Kidney (tissue), 13 donors: ENCODE measurements at regions not wholly inside any gene's neighbourhood (a gene's known extent, or its start where the extent isn't known, plus 50 kb on each side); places are given as distances from the start of the nearest gene placed in this dataset.

Experiments
- DNase-seq, 5 donors: peaks; one replicate each; pipeline ENCODE4 v3.0.0-alpha.2; 2013 to 2020
- FAIRE-seq: peaks from 2 replicates; lab custom pipeline; 2012; peaks lifted over from hg19 to GRCh38; lab: Jason Lieb, UNC
- H3K27ac ChIP-seq, 2 donors: one replicate each; pipeline ENCODE4 v1.7.0; 2013; ENCODE audit warnings: low read depth in 2 of 2, low read length in 2 of 2, inconsistent platforms in 1 of 2
- H3K27me3 ChIP-seq: one replicate; pipeline ENCODE4 v1.7.1; 2013; ENCODE audit warnings: low read length, inconsistent platforms; ENCODE audit not compliant: control insufficient read depth, insufficient read depth
- H3K36me3 ChIP-seq, 3 donors: one replicate each; pipeline versions ENCODE4 v1.7.0 to v1.7.1; 2013; ENCODE audit warnings: low read length in 3 of 3, control low read depth in 1 of 3, inconsistent platforms in 1 of 3; ENCODE audit not compliant: insufficient read depth in 3 of 3, control insufficient read depth in 2 of 3
- H3K4me1 ChIP-seq, 3 donors: one replicate each; pipeline versions ENCODE4 v1.7.0 to v1.7.1; 2013; ENCODE audit warnings: low read length in 3 of 3, inconsistent platforms in 1 of 3, low read depth in 1 of 3; ENCODE audit not compliant: control insufficient read depth in 2 of 3, insufficient read depth in 2 of 3
- H3K4me3 ChIP-seq, 3 donors: one replicate each; pipeline versions ENCODE4 v1.7.0 to v1.8.1; 2013; ENCODE audit warnings: low read length in 3 of 3, control low read depth in 1 of 3, inconsistent platforms in 1 of 3
- H3K9ac ChIP-seq, 3 donors: one replicate each; pipeline versions ENCODE4 v1.7.0 to v1.7.1; 2013; ENCODE audit warnings: low read length in 3 of 3, control low read depth in 1 of 3, inconsistent platforms in 1 of 3
- H3K9me3 ChIP-seq, 3 donors: one replicate each; pipeline versions ENCODE4 v1.7.0 to v1.7.1; 2013; ENCODE audit warnings: low read length in 3 of 3, control low read depth in 1 of 3, inconsistent platforms in 1 of 3; ENCODE audit not compliant: control insufficient read depth in 2 of 3, insufficient read depth in 1 of 3
- intact Hi-C: fragments of 100-400 bp; cut with DNase I; formaldehyde crosslinking; loops from one replicate; pipeline ENCODE4 v1.11.1; 2022
- TF ChIP-seq, protein P1 (sequence below): IDR thresholded peaks from 3 replicates; pipeline ENCODE4 v1.5.1; 2012; ENCODE audit warnings: mild to moderate bottlenecking, moderate library complexity, borderline replicate concordance; ENCODE audit not compliant: insufficient read depth; ENCODE audit errors: extremely low read depth
- donor health status: control.
- donor health status: control.
- donor health status: control.
- donor health status: control.
- donor health status: control.
- donor health status: DM: yes; HTN: yes; CAD: no.
- donor health status: Normal renal cell carcinoma (clear cell type).

DNA sequence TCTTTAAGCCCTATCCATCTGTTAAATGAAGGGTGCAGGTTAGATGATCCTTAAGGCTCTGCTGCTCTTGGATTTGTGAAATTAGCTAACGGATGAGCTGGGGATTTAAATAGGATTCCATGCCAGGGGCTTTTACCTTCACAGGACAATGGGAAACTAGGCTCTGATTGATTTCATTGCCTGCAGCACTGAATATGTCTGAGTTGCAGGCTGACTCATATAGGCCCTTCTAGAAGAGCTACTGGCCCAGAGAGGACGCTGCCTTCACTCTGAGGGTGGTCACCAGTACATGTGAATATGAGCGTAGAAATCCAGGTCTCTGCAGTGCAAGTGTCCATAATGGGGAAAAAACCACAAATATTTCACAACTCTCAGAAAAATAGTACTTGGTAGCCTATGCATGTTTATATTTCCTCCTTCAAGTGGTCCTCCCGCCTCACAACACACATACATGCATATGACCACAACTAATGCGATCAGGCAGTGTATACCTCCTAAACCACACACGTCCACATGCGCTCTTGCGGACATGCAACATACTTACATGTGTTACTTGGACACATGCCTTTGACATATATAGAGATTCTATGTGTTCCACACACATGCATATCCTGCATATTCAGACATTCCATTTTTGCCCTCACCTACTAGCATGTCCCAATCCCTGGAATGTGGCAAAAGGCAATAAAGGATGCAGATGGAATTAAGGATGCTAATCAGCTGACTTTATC lies 233.8 kb upstream of the JUN start:
- no peaks in the 10 kb centered on the region for H3K36me3 ChIP-seq
- H3K4me3 ChIP-seq, result no peak overlapping the region
- peaks cover 5 to 20% (median 13%) of the 10 kb centered on the region in 3 donors for H3K4me1 ChIP-seq
- no peaks in the 10 kb centered on the region for H3K9me3 ChIP-seq
- intact Hi-C loops, result no loop called here
- TF ChIP-seq, protein P1, sequence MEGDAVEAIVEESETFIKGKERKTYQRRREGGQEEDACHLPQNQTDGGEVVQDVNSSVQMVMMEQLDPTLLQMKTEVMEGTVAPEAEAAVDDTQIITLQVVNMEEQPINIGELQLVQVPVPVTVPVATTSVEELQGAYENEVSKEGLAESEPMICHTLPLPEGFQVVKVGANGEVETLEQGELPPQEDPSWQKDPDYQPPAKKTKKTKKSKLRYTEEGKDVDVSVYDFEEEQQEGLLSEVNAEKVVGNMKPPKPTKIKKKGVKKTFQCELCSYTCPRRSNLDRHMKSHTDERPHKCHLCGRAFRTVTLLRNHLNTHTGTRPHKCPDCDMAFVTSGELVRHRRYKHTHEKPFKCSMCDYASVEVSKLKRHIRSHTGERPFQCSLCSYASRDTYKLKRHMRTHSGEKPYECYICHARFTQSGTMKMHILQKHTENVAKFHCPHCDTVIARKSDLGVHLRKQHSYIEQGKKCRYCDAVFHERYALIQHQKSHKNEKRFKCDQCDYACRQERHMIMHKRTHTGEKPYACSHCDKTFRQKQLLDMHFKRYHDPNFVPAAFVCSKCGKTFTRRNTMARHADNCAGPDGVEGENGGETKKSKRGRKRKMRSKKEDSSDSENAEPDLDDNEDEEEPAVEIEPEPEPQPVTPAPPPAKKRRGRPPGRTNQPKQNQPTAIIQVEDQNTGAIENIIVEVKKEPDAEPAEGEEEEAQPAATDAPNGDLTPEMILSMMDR, result no peak
- DNase-seq, result no peak
- H3K27ac ChIP-seq, result no peak overlapping the region
- no peak overlapping the region for H3K9ac ChIP-seq
- H3K27me3 ChIP-seq, result no peaks in the 10 kb centered on the region
- no peak for FAIRE-seq

GRCh38 chr1:59018446-59018845 lies 234.6 kb upstream of the JUN start:
- H3K27me3 ChIP-seq, result no peaks in the 10 kb centered on the region
- H3K4me1 ChIP-seq, result peaks cover 0 to 13% (median 6%) of the 10 kb centered on the region in 3 donors
- DNase-seq (no peak), FAIRE-seq (no peak)
- no peak overlapping the region for H3K4me3 ChIP-seq
- no peaks in the 10 kb centered on the region for H3K36me3 ChIP-seq
- H3K9ac ChIP-seq, result no peak overlapping the region
- no peaks in the 10 kb centered on the region for H3K9me3 ChIP-seq
- TF ChIP-seq, protein P1, result no peak
- intact Hi-C loops, result no loop called here
- no peak overlapping the region for H3K27ac ChIP-seq

DNA sequence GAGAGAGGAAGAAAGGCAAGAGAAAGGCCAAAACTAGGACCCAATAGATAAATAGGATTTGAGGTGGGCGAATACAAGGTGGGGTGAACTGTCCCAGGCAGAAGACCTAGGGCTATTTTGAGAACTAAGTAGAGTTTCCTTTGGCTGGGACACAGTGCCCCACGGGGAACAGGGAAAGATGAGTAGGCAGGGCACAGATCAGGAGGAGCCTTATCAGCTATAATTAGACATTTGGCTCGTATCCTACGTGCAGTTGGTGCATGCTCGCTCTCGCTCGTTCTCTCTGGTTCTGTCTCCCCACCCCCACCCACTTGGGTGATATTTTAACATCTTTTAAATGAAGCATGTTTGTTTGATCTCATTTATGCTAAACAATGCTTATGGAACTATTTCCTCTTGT lies 235.0 kb upstream of the JUN start:
- peaks cover 0 to 13% (median 6%) of the 10 kb centered on the region in 3 donors for H3K4me1 ChIP-seq
- H3K9me3 ChIP-seq, result no peaks in the 10 kb centered on the region
- H3K9ac ChIP-seq, result no peak overlapping the region
- intact Hi-C loops, result no loop called here
- no peaks in the 10 kb centered on the region for H3K36me3 ChIP-seq
- no peak overlapping the region for H3K27ac ChIP-seq
- DNase-seq (no peak), FAIRE-seq (no peak)
- TF ChIP-seq, protein P1, result no peak
- no peak overlapping the region for H3K4me3 ChIP-seq
- no peaks in the 10 kb centered on the region for H3K27me3 ChIP-seq
